ENCODE measurements at regions not wholly inside any gene's neighbourhood (a gene's known extent, or its start where the extent isn't known, plus 50 kb on each side); places are given as distances from the start of the nearest gene placed in this dataset.

DNA sequence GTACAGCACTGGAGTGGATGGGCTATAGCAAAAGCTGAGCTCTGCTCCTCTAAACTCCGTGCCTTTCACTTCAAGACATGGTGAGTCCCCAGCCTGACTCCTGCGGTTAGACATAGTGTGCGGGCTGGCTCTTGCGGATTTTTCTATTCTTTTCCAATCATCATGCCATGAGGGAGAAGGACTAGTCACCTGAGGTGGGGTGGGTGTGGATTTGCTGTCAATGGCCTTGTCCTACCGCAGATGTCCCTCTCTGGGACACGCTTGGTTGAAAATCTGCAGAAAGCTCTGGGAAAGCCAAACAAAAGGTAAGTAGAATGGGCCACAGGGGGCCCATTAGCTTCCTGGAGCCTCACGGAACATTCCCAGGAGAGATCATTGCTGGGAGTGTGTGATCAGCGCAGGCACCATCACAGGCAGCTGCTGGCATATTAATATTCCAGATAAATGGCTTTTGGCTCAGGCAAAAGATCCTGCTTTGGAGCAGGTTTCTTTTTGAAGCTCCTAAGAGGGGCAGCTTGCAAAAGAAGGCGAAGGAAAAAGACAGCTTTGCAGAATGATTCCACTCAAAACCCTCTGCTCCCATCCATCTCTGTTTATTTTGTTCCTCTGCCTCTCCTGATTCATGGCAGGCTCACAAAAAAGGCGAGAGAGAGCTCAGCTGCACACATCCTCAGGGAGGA, 509.0 kb upstream of the ZMIZ1 start:
- TF ChIP-seq, protein P1, sequence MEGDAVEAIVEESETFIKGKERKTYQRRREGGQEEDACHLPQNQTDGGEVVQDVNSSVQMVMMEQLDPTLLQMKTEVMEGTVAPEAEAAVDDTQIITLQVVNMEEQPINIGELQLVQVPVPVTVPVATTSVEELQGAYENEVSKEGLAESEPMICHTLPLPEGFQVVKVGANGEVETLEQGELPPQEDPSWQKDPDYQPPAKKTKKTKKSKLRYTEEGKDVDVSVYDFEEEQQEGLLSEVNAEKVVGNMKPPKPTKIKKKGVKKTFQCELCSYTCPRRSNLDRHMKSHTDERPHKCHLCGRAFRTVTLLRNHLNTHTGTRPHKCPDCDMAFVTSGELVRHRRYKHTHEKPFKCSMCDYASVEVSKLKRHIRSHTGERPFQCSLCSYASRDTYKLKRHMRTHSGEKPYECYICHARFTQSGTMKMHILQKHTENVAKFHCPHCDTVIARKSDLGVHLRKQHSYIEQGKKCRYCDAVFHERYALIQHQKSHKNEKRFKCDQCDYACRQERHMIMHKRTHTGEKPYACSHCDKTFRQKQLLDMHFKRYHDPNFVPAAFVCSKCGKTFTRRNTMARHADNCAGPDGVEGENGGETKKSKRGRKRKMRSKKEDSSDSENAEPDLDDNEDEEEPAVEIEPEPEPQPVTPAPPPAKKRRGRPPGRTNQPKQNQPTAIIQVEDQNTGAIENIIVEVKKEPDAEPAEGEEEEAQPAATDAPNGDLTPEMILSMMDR (conservative IDR thresholded peaks at IDR 0.05 in 1 of 2, IDR thresholded peaks at IDR 0.05 in 1 of 2; ENCODE audit: extremely low read depth in 1 of 2, insufficient read depth in 1 of 2, low read depth in 1 of 2, low read length in 2 of 2), result no peak
- TF ChIP-seq EZH2 (IDR thresholded peaks at IDR 0.05; ENCODE audit: borderline replicate concordance, low read length), result no peak

All from mammary epithelial cell (primary cell).